ENCODE measurements at regions not wholly inside any gene's neighbourhood (a gene's known extent, or its start where the extent isn't known, plus 50 kb on each side); places are given as distances from the start of the nearest gene placed in this dataset.

GRCh38 chr15:70407955-70408354 lies 310.2 kb upstream of the TLE3 start:
- DNase-seq (ENCODE audit: low spot score) (no peak), FAIRE-seq (no peak)

DNA sequence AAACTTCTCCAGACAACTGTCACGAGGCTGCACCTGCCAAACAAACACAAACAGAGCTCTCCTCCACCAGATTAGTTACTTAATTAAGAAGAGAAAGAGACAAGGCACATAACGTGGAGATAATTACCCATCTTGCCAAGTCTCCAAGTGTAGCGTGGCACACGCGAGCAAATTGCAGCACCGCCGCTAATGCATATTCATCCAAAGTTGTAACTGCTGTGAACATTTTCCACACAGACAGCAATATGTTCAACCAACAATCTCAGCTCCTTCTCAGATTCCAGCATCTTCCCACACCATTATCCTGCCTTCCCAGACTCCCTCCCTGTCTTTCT lies 309.6 kb upstream of the TLE3 start:
- FAIRE-seq (peak; percentile 74), DNase-seq (ENCODE audit: low spot score) (no peak)

DNA sequence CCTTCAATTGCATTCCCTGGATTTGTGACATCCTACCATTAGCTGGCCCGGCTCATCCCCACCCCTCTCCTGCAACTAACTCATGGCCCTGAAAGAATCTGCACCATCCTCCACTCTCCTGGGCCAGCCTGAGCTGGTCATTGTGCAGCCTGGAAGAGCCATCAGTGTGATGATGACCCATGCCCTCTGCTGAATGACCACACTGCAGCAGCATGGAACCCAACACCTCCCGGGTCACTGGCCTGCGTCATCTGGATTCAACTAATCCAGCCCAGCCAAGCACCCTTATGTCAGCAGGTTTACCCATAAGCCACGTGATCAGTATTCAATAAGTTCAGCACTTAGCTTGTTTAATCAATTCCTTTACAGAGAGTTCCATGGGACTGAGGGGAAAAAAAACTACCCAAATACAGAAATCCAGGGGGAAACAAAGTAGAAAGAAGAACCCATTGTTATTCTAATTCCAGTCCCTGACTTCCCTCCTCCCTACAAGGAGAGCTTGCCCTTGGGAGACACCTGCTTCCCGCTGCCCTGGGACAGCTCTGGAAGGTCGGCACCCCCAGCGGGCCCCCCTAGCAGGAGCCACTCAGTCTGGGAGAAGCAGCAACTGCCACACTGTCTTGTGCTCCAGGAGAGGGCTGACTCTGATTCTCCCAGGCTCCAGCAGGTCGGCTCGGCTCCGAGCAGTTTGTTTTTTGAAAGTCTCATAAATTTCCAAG lies 309.1 kb upstream of the TLE3 start:
- FAIRE-seq (no peak), DNase-seq (ENCODE audit: low spot score) (no peak)

- FAIRE-seq (no peak), DNase-seq (ENCODE audit: low spot score) (no peak)
These were observed 304.0 kb upstream of the TLE3 start for GRCh38 chr15:70401709-70402108.

DNA sequence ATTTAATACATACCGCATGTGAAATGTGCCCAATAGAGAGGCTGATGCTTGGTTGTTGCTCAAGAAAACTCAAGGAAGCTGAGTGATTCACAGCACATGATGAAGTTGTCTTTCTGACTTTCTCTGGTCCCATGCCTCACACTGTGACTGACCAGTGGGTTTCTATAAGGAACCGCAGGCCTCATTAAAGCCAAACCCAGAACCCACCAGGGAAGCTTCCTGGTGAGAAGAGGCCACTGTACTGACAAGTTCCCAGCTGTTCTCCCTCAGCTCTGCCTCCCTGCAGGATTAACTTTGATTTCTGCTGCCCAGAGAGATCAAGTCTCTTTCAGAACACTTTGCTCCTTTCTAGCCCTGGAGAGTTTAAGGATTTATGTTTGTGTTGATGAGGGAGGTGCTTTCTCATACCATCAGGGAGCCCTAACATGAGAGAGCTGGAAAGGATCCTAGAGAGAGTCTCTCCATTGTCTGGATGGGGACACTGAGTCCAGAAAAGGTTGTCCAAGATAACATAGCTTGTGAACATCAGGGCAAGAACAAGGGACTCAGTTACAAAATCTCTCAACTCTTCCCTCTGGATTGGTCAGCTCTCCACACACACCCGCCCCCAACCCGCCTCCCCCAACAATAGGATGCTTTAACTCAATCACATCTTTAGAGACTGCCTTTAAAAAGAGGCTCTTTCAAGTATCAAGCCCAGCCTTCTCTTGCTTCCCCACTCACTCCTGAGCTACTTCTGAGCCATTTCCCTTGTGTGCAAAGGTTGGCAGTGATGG lies 303.2 kb upstream of the TLE3 start:
- FAIRE-seq (no peak), DNase-seq (ENCODE audit: low spot score) (no peak)

GRCh38 chr15:70399204-70399603 lies 301.5 kb upstream of the TLE3 start:
- DNase-seq (ENCODE audit: low spot score) (no peak), FAIRE-seq (no peak)

- no peak for FAIRE-seq
These were observed 301.0 kb upstream of the TLE3 start for GRCh38 chr15:70398694-70399093.

DNA sequence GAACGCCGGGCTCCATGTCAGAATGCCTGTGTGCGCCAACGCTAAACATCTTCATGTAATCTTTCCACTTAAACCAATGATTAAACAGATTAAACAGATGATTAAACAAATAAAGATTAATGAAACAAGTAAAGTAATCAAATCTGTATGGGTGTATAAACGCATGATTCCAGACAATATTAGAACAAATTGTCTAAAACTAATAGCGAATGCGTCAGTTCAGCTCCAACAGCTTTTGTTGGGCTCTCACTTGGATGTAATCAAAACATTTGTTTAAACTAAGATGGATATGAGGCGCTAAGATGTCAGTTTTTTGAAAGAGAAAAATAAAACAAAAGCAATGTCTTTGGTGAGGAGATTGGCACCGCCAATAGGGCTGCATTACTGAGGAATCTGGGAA lies 299.1 kb upstream of the TLE3 start:
- FAIRE-seq (no peak), DNase-seq (ENCODE audit: low spot score) (no peak)

More at GRCh38 chr15:70398694-70399093, 301.0 kb upstream of the TLE3 start:
- no peak for DNase-seq (ENCODE audit: low spot score)

DNA sequence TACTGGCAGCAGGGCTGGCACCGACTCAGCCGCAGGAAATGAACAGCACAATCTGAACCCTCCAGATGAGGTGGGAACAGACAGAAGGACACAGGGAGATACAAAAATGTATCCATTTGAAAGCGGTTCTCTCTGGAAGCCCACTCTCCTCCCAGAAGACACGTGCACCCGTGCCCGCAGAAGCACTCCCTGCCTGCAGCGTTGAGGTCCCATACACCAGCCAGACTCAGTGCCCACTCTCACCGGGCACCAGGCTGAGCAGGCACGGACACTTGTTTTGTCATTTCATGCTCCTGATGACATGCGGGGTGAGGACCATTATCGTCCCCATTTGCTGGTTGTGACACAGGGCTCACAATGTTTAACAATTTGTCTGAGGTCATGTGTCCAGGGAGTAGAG lies 297.4 kb upstream of the TLE3 start:
- peak; percentile 93 for FAIRE-seq

DNA sequence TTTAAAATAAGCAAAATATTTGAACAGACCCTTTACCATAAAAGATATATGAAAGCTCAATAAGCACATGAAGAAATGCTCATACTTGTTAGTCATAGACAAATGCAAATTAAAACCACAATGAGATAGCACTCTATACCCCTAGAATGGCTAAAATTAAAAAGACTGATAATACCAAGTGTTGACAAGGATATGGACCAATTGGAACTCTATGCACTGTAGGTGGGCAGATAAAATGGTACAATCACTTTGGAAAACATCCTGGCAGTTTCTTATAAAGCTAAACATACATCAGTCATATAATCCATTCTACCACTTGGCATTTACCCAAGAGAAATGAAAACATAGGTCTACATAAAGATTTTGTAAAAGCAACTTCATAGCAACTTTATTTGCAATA lies 293.0 kb upstream of the TLE3 start:
- DNase-seq (ENCODE audit: low spot score) (no peak), FAIRE-seq (no peak)

More for the DNA sequence above, 297.4 kb upstream of the TLE3 start:
- DNase-seq (ENCODE audit: low spot score) = no peak

DNA sequence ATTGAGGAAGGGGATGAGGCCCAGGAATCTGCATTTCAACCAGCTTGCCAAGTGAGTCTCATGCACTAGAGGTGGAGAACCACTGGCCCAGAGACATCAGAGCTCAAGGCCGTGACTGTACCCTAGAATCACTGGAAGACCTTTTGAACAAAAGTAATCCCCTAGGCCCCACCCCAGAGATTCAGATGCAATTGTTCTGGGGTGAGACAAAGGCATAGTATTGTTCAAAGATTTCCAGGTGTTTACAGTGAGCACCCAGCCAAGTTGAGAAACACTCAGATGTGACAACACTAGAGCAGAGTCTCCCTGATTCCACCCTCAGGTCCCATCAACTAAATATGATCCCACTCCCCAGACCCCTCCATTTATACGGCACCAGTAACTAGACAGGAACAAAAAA lies 290.3 kb upstream of the TLE3 start:
- no peak for FAIRE-seq
- DNase-seq (ENCODE audit: low spot score) = no peak

GRCh38 chr15:70387081-70387480 lies 289.4 kb upstream of the TLE3 start:
- DNase-seq (ENCODE audit: low spot score) (no peak), FAIRE-seq (no peak)

GRCh38 chr15:70385711-70386110 lies 288.0 kb upstream of the TLE3 start:
- FAIRE-seq (no peak), DNase-seq (ENCODE audit: low spot score) (no peak)

DNA sequence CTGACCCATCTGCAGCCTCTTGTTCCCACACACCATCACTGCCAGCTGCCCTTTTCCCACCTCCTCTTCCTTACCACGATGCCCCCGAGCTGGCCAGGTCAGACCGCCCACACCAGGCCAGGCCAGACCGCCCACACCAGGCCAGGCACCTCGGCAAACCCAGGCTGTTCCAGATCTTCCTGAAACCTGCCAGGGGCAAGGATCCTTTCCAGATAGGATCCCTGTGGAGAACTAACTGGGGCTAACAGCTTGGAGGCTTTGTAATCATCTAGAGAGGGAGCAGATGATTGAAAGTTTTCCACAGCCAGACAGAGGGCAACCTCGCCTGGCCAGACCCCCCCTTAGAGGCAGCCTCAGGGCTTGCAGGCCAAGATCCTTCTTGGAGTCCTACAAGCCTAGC lies 287.3 kb upstream of the TLE3 start:
- DNase-seq (ENCODE audit: low spot score) = no peak
- no peak for FAIRE-seq

- DNase-seq (ENCODE audit: low spot score) = no peak
- FAIRE-seq = peak; percentile 65
These were observed 286.1 kb upstream of the TLE3 start for GRCh38 chr15:70383856-70384255.

DNA sequence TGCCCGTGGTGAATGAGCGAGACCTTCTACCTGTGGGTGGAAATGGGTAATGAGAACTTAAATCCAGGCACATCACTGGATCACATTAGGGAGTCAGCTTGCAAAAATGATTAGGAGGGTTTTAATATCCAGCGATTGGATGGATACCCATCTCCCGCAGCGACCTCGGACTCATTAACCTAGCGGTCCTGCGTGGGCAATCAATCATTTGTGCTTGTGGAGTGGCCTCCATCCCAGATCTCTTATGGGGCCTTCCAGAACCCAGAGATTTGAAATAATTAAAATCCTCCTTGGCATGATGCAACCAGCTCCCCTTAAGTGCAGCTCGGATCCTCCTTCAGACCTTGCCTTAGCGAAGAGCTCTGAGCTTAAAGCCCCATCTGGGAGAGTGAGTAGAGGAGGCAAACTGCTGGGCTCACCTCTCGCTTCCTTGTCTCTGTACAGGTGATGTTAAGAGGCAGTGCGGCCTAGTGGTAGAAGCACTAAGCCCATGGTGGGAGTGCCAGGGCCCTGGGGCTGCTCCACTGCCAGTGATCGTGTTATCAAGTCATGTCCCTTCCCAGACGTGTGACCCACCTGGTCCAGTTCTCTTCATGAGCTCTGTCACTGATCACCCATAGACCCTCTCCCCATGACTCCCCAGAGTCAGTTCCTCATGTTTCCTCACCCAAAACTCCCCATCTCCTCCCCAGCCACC lies 285.2 kb upstream of the TLE3 start:
- FAIRE-seq = no peak

DNA sequence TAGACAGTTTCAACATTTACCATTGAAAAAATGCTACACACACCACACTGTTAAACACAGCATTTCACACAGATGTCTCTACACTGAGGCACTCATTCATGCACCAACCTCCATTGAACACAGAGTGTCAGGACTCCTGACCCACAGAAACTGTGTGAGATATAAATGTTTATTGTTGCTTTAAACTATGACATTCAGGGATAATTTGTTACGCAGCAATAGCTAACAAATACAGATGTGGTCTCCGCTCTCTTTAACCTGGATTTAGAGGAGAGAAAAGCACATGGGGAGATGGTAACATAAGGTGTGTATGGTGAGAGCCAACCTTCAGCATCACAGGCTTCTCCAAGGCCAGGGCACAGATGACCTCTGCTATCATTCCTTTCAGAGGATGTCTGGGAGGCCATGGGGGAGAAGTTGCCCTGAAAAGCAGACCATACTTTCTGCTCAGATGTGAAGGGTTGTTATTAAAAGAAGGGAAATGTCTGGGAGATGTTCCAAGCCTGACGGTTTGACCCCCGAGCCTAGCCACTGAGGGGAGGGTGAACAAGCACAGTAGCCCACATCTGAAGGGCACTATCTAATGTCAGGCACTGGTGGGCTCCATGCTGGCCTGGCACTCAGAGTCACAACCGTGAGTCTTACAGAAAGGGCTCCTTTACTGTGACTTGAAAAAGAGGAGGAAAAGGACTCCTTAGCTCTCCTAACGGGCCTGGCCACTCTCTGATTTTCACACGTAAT lies 284.5 kb upstream of the TLE3 start:
- no peak for FAIRE-seq
- DNase-seq (ENCODE audit: low spot score) = no peak

More for the DNA sequence above, 285.2 kb upstream of the TLE3 start:
- DNase-seq (ENCODE audit: low spot score) = no peak

DNA sequence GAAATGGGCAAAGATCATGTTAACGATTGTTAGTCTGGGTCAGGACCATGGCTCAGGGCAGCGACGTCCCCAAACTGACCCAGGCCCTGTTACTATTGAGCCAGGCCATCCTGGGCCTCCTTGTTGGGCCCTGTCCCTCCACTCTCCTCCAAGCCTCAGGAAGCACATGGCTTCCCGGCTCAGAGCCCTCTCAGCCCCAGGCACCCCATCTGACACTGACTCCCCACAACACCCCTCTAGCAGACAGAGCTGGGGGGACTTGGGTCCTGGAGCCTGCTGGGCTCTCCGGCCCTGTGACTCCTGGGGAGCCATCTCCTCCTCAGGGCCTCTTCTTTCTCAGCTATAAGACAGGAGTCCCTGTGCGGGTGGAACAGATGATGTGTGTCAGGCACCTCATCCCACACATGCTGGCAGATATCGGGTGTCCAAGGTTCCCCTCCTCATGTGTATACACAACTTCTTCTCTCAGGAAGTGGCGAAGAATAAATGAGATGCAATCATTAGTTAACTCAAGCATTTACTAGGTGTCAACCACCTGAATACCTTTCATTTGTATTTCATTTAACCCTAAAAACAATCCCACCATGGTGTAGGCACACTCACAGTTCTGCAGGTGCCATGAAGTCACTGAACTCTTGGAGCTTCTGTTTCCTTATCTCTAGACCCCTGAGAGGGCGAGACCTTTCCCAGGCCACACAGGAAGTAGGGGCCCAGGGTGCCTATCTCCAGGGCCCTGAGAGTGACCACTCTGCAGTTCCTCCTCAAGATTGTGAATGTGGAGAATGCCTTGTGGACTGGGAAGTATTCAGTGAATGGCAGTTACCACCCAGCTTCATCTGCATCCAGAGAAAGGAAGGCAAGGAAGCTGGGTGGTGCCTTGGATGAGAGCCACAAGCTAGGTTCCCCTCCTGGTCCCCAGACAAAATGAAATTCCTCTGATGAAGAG lies 282.5 kb upstream of the TLE3 start:
- DNase-seq (ENCODE audit: low spot score) = no peak
- FAIRE-seq = no peak

DNA sequence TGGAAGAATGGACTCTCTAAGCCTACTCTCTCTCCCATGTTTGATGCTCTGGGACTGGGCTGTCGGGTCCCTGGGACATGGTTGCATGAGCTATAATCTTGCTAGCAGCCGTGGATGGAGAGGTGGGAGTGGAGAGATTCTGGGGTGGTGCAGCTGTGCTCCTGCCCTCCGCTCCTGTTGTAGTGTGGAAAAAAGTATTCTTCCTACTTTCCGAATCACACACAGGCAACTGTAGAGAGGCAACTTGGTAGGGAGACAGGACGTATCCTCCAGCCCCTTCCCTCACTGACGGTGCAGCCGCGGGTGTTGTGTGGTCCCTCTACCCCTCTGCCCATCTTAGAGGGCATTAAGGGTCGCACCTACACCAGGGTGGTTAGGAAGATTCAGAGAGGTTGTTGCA lies 281.4 kb upstream of the TLE3 start:
- DNase-seq (ENCODE audit: low spot score) (no peak), FAIRE-seq (no peak)
